ENCODE measurements at regions not wholly inside any gene's neighbourhood (a gene's known extent, or its start where the extent isn't known, plus 50 kb on each side); places are given as distances from the start of the nearest gene placed in this dataset.

GRCh38 chr17:64776720-64777414 is 114.8 kb upstream of the SMURF2 start:
- peak; percentile 90 to 96 (median 96) for TF ChIP-seq CTCF (IDR thresholded peaks at IDR 0.05)
- TF ChIP-seq POLR2A (IDR thresholded peaks at IDR 0.05): peak in 1 of 2 donors; percentile 26
